ENCODE measurements at regions not wholly inside any gene's neighbourhood (a gene's known extent, or its start where the extent isn't known, plus 50 kb on each side); places are given as distances from the start of the nearest gene placed in this dataset.
"Not testable (repeated sequence)": the region's sequence is repeated elsewhere in the genome, so short reads cannot be mapped to it uniquely, and the experiment has no call there.

GRCh38 chr10:28449382-28449781 is 83.5 kb upstream of the WAC start:
- no peak for DNase-seq

DNA sequence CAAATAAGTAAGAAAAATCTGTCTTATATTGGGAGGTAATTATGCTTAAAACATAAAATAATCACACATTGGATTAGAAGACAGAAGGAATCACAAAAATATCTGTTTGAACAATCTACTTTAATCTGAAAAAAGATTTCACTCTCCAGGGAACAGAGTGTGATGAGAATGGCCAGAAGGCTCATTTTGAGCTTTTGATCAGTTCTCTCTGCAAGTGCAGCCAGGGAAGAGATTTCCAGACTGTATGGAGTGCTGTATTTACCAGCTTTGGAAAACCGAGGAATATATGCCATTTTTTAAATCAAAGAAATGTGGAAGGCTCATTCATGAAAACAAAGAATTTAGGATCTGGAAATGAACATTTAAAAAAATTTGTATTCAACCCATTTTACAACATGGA is 83.0 kb upstream of the WAC start:
- DNase-seq, result no peak

DNA sequence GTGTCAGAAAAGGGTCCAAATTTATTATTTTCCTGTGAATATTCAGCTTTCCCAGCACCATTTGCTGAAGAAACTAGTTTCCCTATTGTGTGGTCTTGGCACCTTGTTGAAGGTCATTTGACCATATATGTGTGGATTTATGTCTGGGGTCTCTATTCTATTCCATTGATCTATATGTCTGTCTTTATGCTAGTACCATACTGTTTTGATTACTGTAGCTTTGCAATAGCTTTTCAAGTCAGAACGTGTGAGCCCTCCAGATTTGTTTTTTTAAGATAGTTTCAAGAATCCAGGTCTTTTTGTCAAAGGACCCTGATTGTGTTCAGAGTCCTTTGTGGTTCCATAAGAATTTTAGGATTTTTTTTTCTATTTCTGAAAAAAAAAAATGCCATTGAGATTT is 79.0 kb upstream of the WAC start:
- no peak for DNase-seq

GRCh38 chr10:28457110-28457509 is 75.8 kb upstream of the WAC start:
- DNase-seq, result no peak

DNA sequence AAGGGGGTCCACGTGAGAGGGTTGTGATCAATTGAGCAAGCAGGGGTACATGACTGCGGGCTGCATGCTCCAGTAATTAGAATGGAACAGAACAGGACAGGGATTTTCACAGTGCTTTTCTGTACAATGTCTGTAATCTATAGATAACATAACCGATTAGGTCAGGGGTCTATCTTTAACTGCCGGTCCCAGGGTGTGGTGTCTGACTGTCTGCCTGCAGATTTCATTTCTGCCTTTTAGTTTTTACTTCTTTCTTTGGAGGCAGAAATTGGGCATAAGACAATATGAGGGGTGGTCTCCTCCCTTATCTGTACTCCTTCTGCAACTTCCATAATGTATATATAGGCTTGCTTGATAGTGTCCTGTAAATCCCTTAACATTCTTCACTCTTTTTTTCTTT is 75.0 kb upstream of the WAC start:
- not testable (repeated sequence) for DNase-seq

DNA sequence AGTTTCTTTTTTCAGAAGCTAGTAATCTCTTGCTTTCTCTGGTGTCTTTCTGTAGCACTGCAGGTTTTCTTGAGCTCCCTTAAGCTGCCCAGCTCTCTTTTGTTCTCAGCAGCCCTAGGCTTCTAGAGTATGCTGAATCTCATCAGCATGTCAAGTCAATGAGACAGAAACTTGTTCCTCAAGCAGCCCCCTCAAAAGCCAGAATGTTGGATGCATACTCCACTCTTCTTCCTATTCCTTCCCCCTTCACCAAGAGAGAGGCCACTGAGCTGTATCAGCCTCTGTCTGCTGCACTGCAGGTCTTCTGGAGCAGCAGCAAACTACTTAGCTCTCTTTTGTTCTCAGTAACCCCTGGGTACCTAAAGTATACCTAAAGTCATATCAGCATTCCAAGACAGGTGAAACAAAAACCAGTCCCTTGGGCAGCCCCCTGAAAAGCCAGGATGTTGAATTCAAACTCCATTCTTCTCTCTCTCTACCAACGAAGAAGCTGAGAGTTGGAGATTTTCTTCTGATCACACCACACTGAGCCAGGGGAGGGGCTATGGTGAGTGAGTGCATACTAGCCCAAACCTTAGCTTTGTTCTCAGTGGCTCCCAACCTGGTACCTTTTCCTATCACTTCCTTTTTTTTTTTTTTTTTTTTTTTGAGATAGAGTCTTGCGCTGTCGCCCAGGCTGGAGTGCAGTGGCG is 73.3 kb upstream of the WAC start:
- no peak for DNase-seq

DNA sequence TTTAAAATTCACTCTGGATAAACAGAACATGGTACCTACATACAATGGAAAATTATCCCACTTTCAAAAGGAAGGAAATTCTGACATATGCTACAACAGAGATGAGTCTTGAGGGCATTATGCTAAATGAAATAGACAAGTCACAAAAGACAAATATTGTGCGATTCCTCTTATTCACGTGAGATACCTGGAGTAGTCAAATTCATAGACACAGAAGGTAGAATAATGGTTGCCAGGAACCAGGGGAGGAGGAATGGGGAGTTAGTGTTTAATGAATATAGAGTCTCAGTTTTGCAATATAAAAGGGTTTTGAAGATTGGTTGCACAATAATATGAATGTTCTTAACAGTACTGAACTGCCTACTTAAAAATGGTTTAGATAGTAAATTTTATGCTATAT is 69.8 kb upstream of the WAC start:
- no peak for DNase-seq

- peak; percentile 1 for DNase-seq
Observed at GRCh38 chr10:28463676-28464395, 69.1 kb upstream of the WAC start.

DNA sequence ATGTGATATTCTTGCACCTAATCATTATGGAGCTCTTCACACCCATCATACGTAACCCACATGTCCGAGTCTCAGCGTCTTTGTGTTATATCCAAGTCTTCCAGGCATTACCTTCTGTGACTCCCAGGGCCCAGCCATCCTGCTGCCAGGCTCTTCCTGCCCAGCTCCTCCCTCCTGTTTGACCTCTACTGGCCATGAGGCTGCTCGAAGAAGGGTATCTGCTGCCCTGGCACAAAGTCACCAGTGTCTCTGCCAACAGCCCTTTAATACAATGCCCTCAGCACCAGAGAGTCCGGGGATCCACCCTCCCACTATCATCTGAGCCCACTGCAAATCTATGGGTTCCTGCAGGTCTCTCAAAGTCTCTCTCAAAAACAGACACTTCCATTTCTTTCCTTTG is 65.3 kb upstream of the WAC start:
- DNase-seq, result no peak

DNA sequence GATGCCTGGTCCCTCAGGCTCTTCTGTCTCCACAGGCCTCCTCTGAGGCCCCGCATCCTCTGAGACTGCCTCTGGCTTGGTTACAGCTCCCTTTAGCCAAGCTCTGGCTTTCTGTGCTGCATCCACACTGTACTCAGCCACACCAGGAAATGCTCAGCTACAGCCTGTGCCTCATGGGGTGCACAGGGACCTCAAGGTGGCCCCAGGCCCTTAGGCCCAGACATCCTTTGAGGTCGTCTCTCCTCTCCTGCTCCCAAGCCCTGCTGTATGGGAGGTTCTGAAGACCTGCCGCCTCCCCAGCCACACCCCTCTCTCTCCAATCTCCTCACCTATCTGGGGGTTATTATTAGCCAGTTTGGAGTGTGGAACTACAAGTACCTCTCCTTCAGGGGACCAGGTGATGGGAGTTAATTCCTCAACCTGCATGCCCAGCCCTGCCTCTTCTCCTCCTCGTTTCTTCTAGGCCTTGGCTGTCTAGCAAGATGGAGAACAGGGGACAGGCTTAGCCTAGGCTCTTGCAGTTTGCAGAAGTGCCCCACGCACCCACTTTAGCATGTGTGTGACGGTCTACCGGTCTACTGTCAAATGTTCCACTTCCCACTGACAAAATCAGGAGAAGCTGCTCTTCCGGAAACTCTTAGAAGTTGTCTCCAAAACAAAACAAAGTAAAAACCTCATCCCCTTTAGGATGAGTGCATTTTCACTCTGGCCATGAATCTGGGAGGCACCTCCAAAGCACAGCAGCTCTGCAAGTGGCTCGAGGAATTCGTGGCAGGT is 64.0 kb upstream of the WAC start:
- no peak for DNase-seq

GRCh38 chr10:28470873-28471651 is 61.9 kb upstream of the WAC start:
- DNase-seq, result no peak

GRCh38 chr10:28471652-28472050 is 61.3 kb upstream of the WAC start:
- no peak for DNase-seq

DNA sequence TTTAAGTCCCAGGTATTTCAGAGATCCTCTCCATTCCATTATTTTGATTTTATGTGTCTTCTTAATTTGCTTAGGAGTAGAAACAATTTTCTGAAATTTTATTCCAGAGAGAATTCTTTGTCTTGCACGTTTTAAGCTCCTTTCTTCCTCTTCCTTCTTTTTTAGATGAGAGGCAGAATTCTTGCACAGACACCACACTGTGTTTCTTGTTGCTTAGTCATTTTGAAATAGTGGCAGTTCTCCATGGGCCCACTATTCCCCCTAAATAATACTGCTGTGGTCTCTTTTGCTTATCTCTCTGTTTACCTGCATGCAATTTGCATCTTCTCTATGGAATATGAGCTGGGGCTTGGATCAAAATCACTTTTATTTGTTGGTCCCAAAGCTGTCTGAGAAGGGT is 54.3 kb upstream of the WAC start:
- no peak for DNase-seq

DNA sequence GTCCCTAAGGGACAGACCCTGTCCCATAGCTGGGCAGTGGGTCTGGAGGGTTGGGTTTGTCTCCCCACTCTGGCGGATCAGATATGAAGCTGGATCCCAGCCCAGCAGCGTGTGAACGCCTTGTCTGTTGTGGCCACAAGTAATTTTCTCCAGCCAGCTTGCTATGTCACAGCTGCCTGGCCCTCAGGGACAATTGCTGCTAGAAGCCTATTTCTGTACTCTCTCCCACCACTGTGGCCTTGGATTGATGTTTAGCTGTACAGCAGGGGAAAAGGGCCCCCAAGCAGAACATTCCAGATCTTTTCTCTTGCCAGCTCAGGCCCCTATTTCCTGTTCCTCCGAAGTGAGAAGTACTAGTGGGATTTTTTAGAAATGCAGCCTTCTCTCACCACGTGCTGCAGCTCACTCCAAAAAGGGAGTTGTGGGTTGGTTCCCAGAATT is 53.5 kb upstream of the WAC start:
- no peak for DNase-seq

GRCh38 chr10:28479927-28480627 is 52.8 kb upstream of the WAC start:
- DNase-seq, result no peak

- DNase-seq, result no peak
Observed at GRCh38 chr10:28480628-28480965, 52.3 kb upstream of the WAC start.

DNA sequence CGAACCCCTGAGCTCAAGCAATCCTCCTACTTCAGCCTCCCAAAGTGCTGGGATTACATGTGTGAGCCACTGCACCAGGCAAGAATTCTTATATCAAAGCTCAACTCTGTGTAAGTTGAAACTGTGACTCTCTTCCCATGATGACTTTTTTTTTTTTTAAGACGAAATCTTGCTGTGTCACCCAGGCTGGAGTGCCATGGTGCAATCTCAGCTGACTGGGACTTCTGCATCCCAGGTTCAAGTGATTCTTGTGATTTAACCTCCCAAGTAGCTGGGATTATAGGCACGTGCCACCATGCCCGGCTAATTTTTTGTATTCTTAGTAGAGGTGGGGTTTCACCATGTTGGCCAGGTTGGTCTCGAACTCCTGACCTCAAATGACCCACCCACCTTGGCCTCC is 51.6 kb upstream of the WAC start:
- DNase-seq, result not testable (repeated sequence)

GRCh38 chr10:28481968-28482367 is 51.0 kb upstream of the WAC start:
- no peak for DNase-seq

All from NCI-H774 (cell line).